Vagina (tissue), 2 donors: ENCODE measurements at regions not wholly inside any gene's neighbourhood (a gene's known extent, or its start where the extent isn't known, plus 50 kb on each side); places are given as distances from the start of the nearest gene placed in this dataset.

Experiments
- CTCF ChIP-seq, 3 experiments: fragments of 450-650 bp in 2 of 3; fragments of 200-600 bp in 1 of 3; sonication (generic) in 1 of 3; IDR thresholded peaks; one replicate each; pipeline ENCODE4 v1.5.1; 2017 to 2019; ENCODE audit warnings: antibody characterized with exemption in 3 of 3, mild to moderate bottlenecking in 2 of 3, moderate library complexity in 2 of 3
- POLR2A ChIP-seq, 2 donors: fragments of 450-650 bp; IDR thresholded peaks; one replicate each; pipeline ENCODE4 v1.6.1; 2017; ENCODE audit warnings: antibody characterized with exemption in 2 of 2, mild to moderate bottlenecking in 2 of 2, moderate library complexity in 2 of 2
- POLR2AphosphoS5 ChIP-seq, 2 donors: sonication (generic); formaldehyde crosslinking; IDR thresholded peaks; one replicate each; pipeline ENCODE4 v1.9.0; 2017; ENCODE audit warnings: antibody characterized with exemption in 2 of 2, mild to moderate bottlenecking in 2 of 2, low read depth in 1 of 2; ENCODE audit not compliant: insufficient read depth in 1 of 2

- TF ChIP-seq CTCF (IDR thresholded peaks at IDR 0.05), result no peak
- TF ChIP-seq POLR2A (IDR thresholded peaks at IDR 0.05), result no peak
- no peak for TF ChIP-seq POLR2AphosphoS5 (IDR thresholded peaks at IDR 0.05; ENCODE audit: insufficient read depth in 1 of 2, low read depth in 1 of 2)
Observed at GRCh38 chr3:124609402-124609801, 120.8 kb upstream of the UMPS start.
